PC-9 (cell line): ENCODE measurements at regions not wholly inside any gene's neighbourhood (a gene's known extent, or its start where the extent isn't known, plus 50 kb on each side); places are given as distances from the start of the nearest gene placed in this dataset.

Experiments used
- BruUV-seq: library from RNA; stranded (reverse); fragments of 400-500 nt; replicated peaks from 2 replicates; lab custom pipeline; 2021; lab: Mats Ljungman, UMichigan
- CTCF ChIA-PET: fragments of 300-600 bp; sonication (Branson Sonifier 250); formaldehyde crosslinking; loops from one replicate; lab custom pipeline; 2022; ENCODE audit warnings: antibody characterized with exemption; lab: Charles Lee
- POLR2A ChIA-PET: fragments of 300-600 bp; sonication (Branson Sonifier 250); formaldehyde crosslinking; loops from one replicate; lab custom pipeline; 2022; ENCODE audit warnings: antibody characterized with exemption; ENCODE audit not compliant: unreplicated experiment; lab: Charles Lee
- DNase-seq, 2 experiments: peaks; one replicate each; pipeline versions ENCODE4 v3.0.0 to v3.0.0-alpha.2; 2015 to 2022; ENCODE audit warnings: mixed read lengths in 1 of 2
- H2AFZ ChIP-seq: fragments of 200-600 bp; sonication (generic); 2 replicates; pipeline ENCODE4 v1.8.1; 2017; ENCODE audit warnings: antibody characterized with exemption
- H3F3A ChIP-seq: fragments of 200-600 bp; sonication (generic); 2 replicates; pipeline ENCODE4 v1.8.1; 2017; ENCODE audit warnings: antibody characterized with exemption, mild to moderate bottlenecking, low read depth; ENCODE audit not compliant: insufficient read depth
- H3K27ac ChIP-seq: fragments of 200-600 bp; sonication (generic); 2 replicates; pipeline ENCODE4 v1.6.1; 2016; ENCODE audit warnings: mixed run types
- H3K27me3 ChIP-seq: fragments of 200-600 bp; sonication (generic); 2 replicates; pipeline ENCODE4 v1.6.1; 2016; ENCODE audit warnings: low read depth, mixed run types; ENCODE audit not compliant: insufficient read depth
- H3K36me3 ChIP-seq: fragments of 200-600 bp; sonication (generic); 2 replicates; pipeline ENCODE4 v1.6.1; 2016; ENCODE audit warnings: low read depth, mixed run types
- H3K4me1 ChIP-seq: fragments of 200-600 bp; sonication (generic); replicated peaks from 2 replicates; pipeline ENCODE4 v1.6.1; 2016; ENCODE audit warnings: mixed run types; ENCODE audit not compliant: insufficient read depth
- H3K4me2 ChIP-seq: fragments of 200-600 bp; sonication (generic); 2 replicates; pipeline ENCODE4 v1.6.1; 2017; ENCODE audit warnings: mixed run types
- H3K4me3 ChIP-seq: fragments of 200-600 bp; sonication (generic); 2 replicates; pipeline ENCODE4 v1.6.1; 2016; ENCODE audit warnings: mixed run types
- H3K79me2 ChIP-seq: fragments of 200-600 bp; sonication (generic); 2 replicates; pipeline ENCODE4 v1.6.1; 2017; ENCODE audit warnings: low read depth, mixed run types
- H3K9me2 ChIP-seq: fragments of 200-600 bp; sonication (generic); 2 replicates; pipeline ENCODE4 v1.8.1; 2017; ENCODE audit warnings: mild to moderate bottlenecking; ENCODE audit not compliant: insufficient read depth
- H3K9me3 ChIP-seq: fragments of 200-600 bp; sonication (generic); 2 replicates; pipeline ENCODE4 v1.8.1; 2016; ENCODE audit warnings: low read depth; ENCODE audit not compliant: insufficient read depth
- H4K20me1 ChIP-seq: fragments of 200-600 bp; sonication (generic); 2 replicates; pipeline ENCODE4 v1.8.1; 2017; ENCODE audit not compliant: insufficient read depth
- CTCF ChIP-seq: fragments of 200-600 bp; sonication (generic); conservative IDR thresholded peaks from 2 replicates; pipeline ENCODE4 v1.6.1; 2017; ENCODE audit warnings: mixed run types, antibody characterized with exemption, mild to moderate bottlenecking, moderate library complexity
- EZH2 ChIP-seq: fragments of 200-600 bp; sonication (generic); IDR thresholded peaks from 2 replicates; pipeline ENCODE4 v1.8.0; 2017; ENCODE audit warnings: antibody characterized with exemption, low read depth
- intact Hi-C: fragments of 100-400 bp; cut with micrococcal nuclease; formaldehyde crosslinking; loops from one replicate; pipeline ENCODE4 v1.10.0; 2022; ENCODE audit not compliant: unreplicated experiment

- Histone ChIP-seq H3K27me3 (no peaks in the 10 kb centered on the region), H3K9me3 (no peaks in the 10 kb centered on the region), H3K9me2 (no peaks in the 10 kb centered on the region), H3K4me1 (no peaks in the 10 kb centered on the region), H3K36me3 (no peaks in the 10 kb centered on the region), H3K27ac (no peak overlapping the region), H3K4me2 (no peak overlapping the region), H4K20me1 (no peaks in the 10 kb centered on the region), H3K79me2 (no peaks in the 10 kb centered on the region), H3K4me3 (no peak overlapping the region), H3F3A (no peaks in the 10 kb centered on the region), H2AFZ (no peak overlapping the region)
- TF ChIP-seq EZH2 (no peak), CTCF (no peak)
- BruUV-seq: no TSS peak
- no peak for DNase-seq
- intact Hi-C loops: no loop called here
- ChIA-PET CTCF (no interaction called here), POLR2A (no interaction called here)
Observed at GRCh38 chrX:34528081-34528480, 129.0 kb downstream of the TMEM47 start.

GRCh38 chrX:34521563-34521962 is 135.5 kb downstream of the TMEM47 start:
- Histone ChIP-seq H3K9me3 (no peaks in the 10 kb centered on the region), H2AFZ (no peak overlapping the region), H3F3A (no peaks in the 10 kb centered on the region), H4K20me1 (no peaks in the 10 kb centered on the region), H3K4me2 (no peak overlapping the region), H3K79me2 (no peaks in the 10 kb centered on the region), H3K9me2 (no peaks in the 10 kb centered on the region), H3K27me3 (no peaks in the 10 kb centered on the region), H3K27ac (no peak overlapping the region), H3K4me1 (no peaks in the 10 kb centered on the region), H3K36me3 (no peaks in the 10 kb centered on the region), H3K4me3 (no peak overlapping the region)
- CTCF ChIA-PET: no interaction called here
- POLR2A ChIA-PET: no interaction called here
- BruUV-seq: no TSS peak
- DNase-seq: no peak
- intact Hi-C loops: no loop called here
- TF ChIP-seq EZH2 (no peak), CTCF (no peak)

GRCh38 chrX:34509394-34509793 is 147.7 kb downstream of the TMEM47 start:
- intact Hi-C loops: no loop called here
- no peaks in the 10 kb centered on the region for H3K9me2 ChIP-seq
- no peaks in the 10 kb centered on the region for H3F3A ChIP-seq
- no peak overlapping the region for H3K27ac ChIP-seq
- TF ChIP-seq EZH2: no peak
- no peak for TF ChIP-seq CTCF
- ChIA-PET POLR2A (no interaction called here), CTCF (no interaction called here)
- H3K27me3 ChIP-seq: no peaks in the 10 kb centered on the region
- BruUV-seq: no TSS peak
- no peaks in the 10 kb centered on the region for H3K9me3 ChIP-seq
- no peak overlapping the region for H2AFZ ChIP-seq
- H3K36me3 ChIP-seq: no peaks in the 10 kb centered on the region
- no peak overlapping the region for H3K4me2 ChIP-seq
- H3K4me3 ChIP-seq: no peak overlapping the region
- no peaks in the 10 kb centered on the region for H3K79me2 ChIP-seq
- no peaks in the 10 kb centered on the region for H4K20me1 ChIP-seq
- DNase-seq: no peak
- no peaks in the 10 kb centered on the region for H3K4me1 ChIP-seq
